ENCODE measurements at regions not wholly inside any gene's neighbourhood (a gene's known extent, or its start where the extent isn't known, plus 50 kb on each side); places are given as distances from the start of the nearest gene placed in this dataset.

- no peaks in the 10 kb centered on the region for H3F3A ChIP-seq (ENCODE audit: insufficient read depth, low read length)
- H3K9me3 ChIP-seq (ENCODE audit: low read length), result no peaks in the 10 kb centered on the region; the same call in 1 of the 2 replicates
- no peak overlapping the region for H3K27ac ChIP-seq (ENCODE audit: low read depth, low read length, poor library complexity, severe bottlenecking)
- no peaks in the 10 kb centered on the region for H4K20me1 ChIP-seq (ENCODE audit: insufficient read depth, low read length)
- no peak overlapping the region for H3K4me3 ChIP-seq (ENCODE audit: low read depth, low read length, poor library complexity, severe bottlenecking)
- no peak overlapping the region for H3K9ac ChIP-seq (ENCODE audit: low read length)
- H3K4me2 ChIP-seq (ENCODE audit: low read length), result no peak overlapping the region
- H3K27me3 ChIP-seq (ENCODE audit: insufficient read depth, low read length), result no peaks in the 10 kb centered on the region
- no peak overlapping the region; the same call in 1 of the 2 replicates for H2AFZ ChIP-seq (ENCODE audit: low read length)
- TF ChIP-seq EZH2 (IDR thresholded peaks at IDR 0.05; ENCODE audit: borderline replicate concordance, low read length), result no peak
- no peaks in the 10 kb centered on the region for H3K79me2 ChIP-seq (ENCODE audit: insufficient read depth, low read length)
- H3K4me1 ChIP-seq (ENCODE audit: insufficient read depth, low read length, severe bottlenecking), result no peaks in the 10 kb centered on the region
- H3K36me3 ChIP-seq (ENCODE audit: insufficient read depth, low read length), result no peaks in the 10 kb centered on the region
- H3K9me2 ChIP-seq (ENCODE audit: low read depth, low read length), result no peaks in the 10 kb centered on the region
Measured at GRCh38 chr6:141415896-141416295, 716.8 kb upstream of the GJE1 start.

- Histone ChIP-seq H2AFZ (ENCODE audit: low read length) (no peak overlapping the region), H3K27me3 (ENCODE audit: insufficient read depth, low read length) (no peaks in the 10 kb centered on the region), H4K20me1 (ENCODE audit: insufficient read depth, low read length) (no peaks in the 10 kb centered on the region), H3K36me3 (ENCODE audit: insufficient read depth, low read length) (no peaks in the 10 kb centered on the region), H3K9ac (ENCODE audit: low read length) (no peak overlapping the region), H3K4me2 (ENCODE audit: low read length) (no peak overlapping the region), H3K9me3 (ENCODE audit: low read length) (peaks cover 9% of the 10 kb centered on the region; the same call in 1 of the 2 replicates), H3K9me2 (ENCODE audit: low read depth, low read length) (no peaks in the 10 kb centered on the region), H3K27ac (ENCODE audit: low read depth, low read length, poor library complexity, severe bottlenecking) (no peak overlapping the region), H3K4me1 (ENCODE audit: insufficient read depth, low read length, severe bottlenecking) (no peaks in the 10 kb centered on the region), H3K79me2 (ENCODE audit: insufficient read depth, low read length) (no peaks in the 10 kb centered on the region), H3F3A (ENCODE audit: insufficient read depth, low read length) (no peaks in the 10 kb centered on the region), H3K4me3 (ENCODE audit: low read depth, low read length, poor library complexity, severe bottlenecking) (no peak overlapping the region)
- TF ChIP-seq EZH2 (IDR thresholded peaks at IDR 0.05; ENCODE audit: borderline replicate concordance, low read length) (no peak), CTCF (IDR thresholded peaks at IDR 0.05; ENCODE audit: low read length) (no peak)
Measured at GRCh38 chr6:141413196-141413595, 719.5 kb upstream of the GJE1 start.

- H3K27ac ChIP-seq (ENCODE audit: low read depth, low read length, poor library complexity, severe bottlenecking), result no peak overlapping the region
- no peaks in the 10 kb centered on the region for H3K79me2 ChIP-seq (ENCODE audit: insufficient read depth, low read length)
- peaks cover 24% of the 10 kb centered on the region for H3K4me1 ChIP-seq (ENCODE audit: insufficient read depth, low read length, severe bottlenecking)
- H3K27me3 ChIP-seq (ENCODE audit: insufficient read depth, low read length), result no peaks in the 10 kb centered on the region
- H3K9me3 ChIP-seq (ENCODE audit: low read length), result peaks cover 20% of the 10 kb centered on the region; the same call in 1 of the 2 replicates
- H2AFZ ChIP-seq (ENCODE audit: low read length), result no peak overlapping the region
- no peaks in the 10 kb centered on the region for H3F3A ChIP-seq (ENCODE audit: insufficient read depth, low read length)
- no peak overlapping the region for H3K4me2 ChIP-seq (ENCODE audit: low read length)
- no peaks in the 10 kb centered on the region for H4K20me1 ChIP-seq (ENCODE audit: insufficient read depth, low read length)
- no peaks in the 10 kb centered on the region for H3K9me2 ChIP-seq (ENCODE audit: low read depth, low read length)
- TF ChIP-seq EZH2 (IDR thresholded peaks at IDR 0.05; ENCODE audit: borderline replicate concordance, low read length) (no peak), CTCF (IDR thresholded peaks at IDR 0.05; ENCODE audit: low read length) (no peak)
- H3K36me3 ChIP-seq (ENCODE audit: insufficient read depth, low read length), result no peaks in the 10 kb centered on the region
- no peak overlapping the region for H3K4me3 ChIP-seq (ENCODE audit: low read depth, low read length, poor library complexity, severe bottlenecking)
- H3K9ac ChIP-seq (ENCODE audit: low read length), result no peak overlapping the region
Measured at GRCh38 chr6:141406761-141407160, 726.0 kb upstream of the GJE1 start.

GRCh38 chr6:141403827-141404226 is 728.9 kb upstream of the GJE1 start:
- H3K9me3 ChIP-seq (ENCODE audit: low read length), result peaks cover 17% of the 10 kb centered on the region; the same call in 1 of the 2 replicates
- no peak overlapping the region; the same call in 1 of the 2 replicates for H3K9ac ChIP-seq (ENCODE audit: low read length)
- H3K4me1 ChIP-seq (ENCODE audit: insufficient read depth, low read length, severe bottlenecking), result peaks cover 34% of the 10 kb centered on the region
- no peaks in the 10 kb centered on the region for H3K9me2 ChIP-seq (ENCODE audit: low read depth, low read length)
- H3K27ac ChIP-seq (ENCODE audit: low read depth, low read length, poor library complexity, severe bottlenecking), result peak overlapping the region; percentile 36
- H4K20me1 ChIP-seq (ENCODE audit: insufficient read depth, low read length), result no peaks in the 10 kb centered on the region
- H3K79me2 ChIP-seq (ENCODE audit: insufficient read depth, low read length), result no peaks in the 10 kb centered on the region
- peak overlapping the region; percentile 36 for H3K4me2 ChIP-seq (ENCODE audit: low read length)
- H3K4me3 ChIP-seq (ENCODE audit: low read depth, low read length, poor library complexity, severe bottlenecking), result no peak overlapping the region
- no peaks in the 10 kb centered on the region for H3K27me3 ChIP-seq (ENCODE audit: insufficient read depth, low read length)
- no peaks in the 10 kb centered on the region for H3K36me3 ChIP-seq (ENCODE audit: insufficient read depth, low read length)
- no peaks in the 10 kb centered on the region for H3F3A ChIP-seq (ENCODE audit: insufficient read depth, low read length)
- peak overlapping the region; percentile 94 for H2AFZ ChIP-seq (ENCODE audit: low read length)
- no peak for TF ChIP-seq CTCF (IDR thresholded peaks at IDR 0.05; ENCODE audit: low read length)
- no peak for TF ChIP-seq EZH2 (IDR thresholded peaks at IDR 0.05; ENCODE audit: borderline replicate concordance, low read length)
